GM12878 (cell line): ENCODE measurements at regions not wholly inside any gene's neighbourhood (a gene's known extent, or its start where the extent isn't known, plus 50 kb on each side); places are given as distances from the start of the nearest gene placed in this dataset.

Experiments
- ATAC-seq: fragments of 200-7000 bp; cut with Tn5 transposase; 3 replicates; pipeline ENCODE4 v1.9.1; 2020; ENCODE audit warnings: mild to moderate bottlenecking, moderate library complexity
- BruUV-seq: library from RNA; stranded (reverse); fragments of 400-500 nt; replicated peaks from 2 replicates; lab custom pipeline; 2021; lab: Mats Ljungman, UMichigan
- CTCF ChIA-PET: fragments of 300-600 bp; sonication (Branson Sonifier 250); formaldehyde crosslinking; extraction: SDS; loops from one replicate; lab custom pipeline; 2021; ENCODE audit warnings: inconsistent platforms; lab: Yijun Ruan, JAX
- POLR2A ChIA-PET: fragments of 350-600 bp; formaldehyde crosslinking; extraction: SDS; loops from one replicate; lab custom pipeline; 2021; ENCODE audit warnings: inconsistent platforms; lab: Charles Lee
- RAD21 ChIA-PET: fragments of 300-600 bp; sonication (Branson Sonifier 250); formaldehyde crosslinking; loops from one replicate; lab custom pipeline; 2023; ENCODE audit warnings: antibody characterized with exemption; ENCODE audit not compliant: unreplicated experiment; lab: Charles Lee
- SMC1A ChIA-PET: fragments of 300-600 bp; sonication (Branson Sonifier 250); formaldehyde crosslinking; loops from one replicate; lab custom pipeline; 2023; ENCODE audit not compliant: unreplicated experiment, uncharacterized antibody; lab: Charles Lee
- DNase-seq: peaks from one replicate; pipeline ENCODE4 v3.0.0-alpha.2; 2011; ENCODE audit warnings: low read depth, low spot score
- FAIRE-seq: peaks from 3 replicates; lab custom pipeline; 2011; peaks lifted over from hg19 to GRCh38; lab: Jason Lieb, UNC
- H2AFZ ChIP-seq: 2 replicates; pipeline ENCODE4 v1.6.0; 2011; ENCODE audit warnings: low read depth, low read length, control low read depth; ENCODE audit not compliant: control insufficient read depth
- H3K27ac ChIP-seq: 2 replicates; pipeline ENCODE4 v1.5.1; 2011; ENCODE audit warnings: control low read depth; ENCODE audit not compliant: control insufficient read depth, insufficient read depth
- H3K27me3 ChIP-seq, 2 experiments: replicated peaks in 1 of 2; 2 replicates each; pipeline versions ENCODE4 v1.6.0 to v1.6.1; 2011; ENCODE audit warnings: low read length in 1 of 2; ENCODE audit not compliant: control insufficient read depth in 2 of 2, insufficient read depth in 2 of 2
- H3K36me3 ChIP-seq, 2 experiments: 2 replicates each; pipeline ENCODE4 v1.5.1; 2011; ENCODE audit warnings: low read length in 1 of 2; ENCODE audit not compliant: control insufficient read depth in 2 of 2, insufficient read depth in 2 of 2
- H3K4me1 ChIP-seq: 2 replicates; pipeline ENCODE4 v1.6.1; 2011; ENCODE audit warnings: mild to moderate bottlenecking, low read length, moderate library complexity, mixed read lengths; ENCODE audit not compliant: control insufficient read depth, insufficient read depth
- H3K4me2 ChIP-seq: 2 replicates; pipeline ENCODE4 v1.6.0; 2011; ENCODE audit warnings: control low read depth; ENCODE audit not compliant: control insufficient read depth, insufficient read depth
- H3K4me3 ChIP-seq: fragments of 200-600 bp; sonication (generic); 2 replicates; pipeline ENCODE4 v1.5.1; 2016
- H3K79me2 ChIP-seq: 2 replicates; pipeline ENCODE4 v1.6.0; 2011; ENCODE audit warnings: low read length; ENCODE audit not compliant: control insufficient read depth, insufficient read depth
- H3K9ac ChIP-seq: 2 replicates; pipeline ENCODE4 v1.8.0; 2011; ENCODE audit warnings: low read length, control low read depth, mixed read lengths; ENCODE audit not compliant: control insufficient read depth, insufficient read depth
- H3K9me3 ChIP-seq: replicated peaks from 3 replicates; pipeline ENCODE4 v1.5.1; 2011; ENCODE audit warnings: mild to moderate bottlenecking, low read length; ENCODE audit not compliant: control insufficient read depth, insufficient read depth
- H4K20me1 ChIP-seq: 2 replicates; pipeline ENCODE4 v1.6.0; 2011; ENCODE audit not compliant: control insufficient read depth, insufficient read depth
- BHLHE40 ChIP-seq, 2 experiments: fragments of 450-650 bp in 1 of 2; IDR thresholded peaks; 2 replicates each; pipeline ENCODE4 v1.6.1; 2011 to 2017; ENCODE audit warnings: low read depth in 2 of 2, borderline replicate concordance in 1 of 2, improper control_type of control experiment in 1 of 2, low read length in 1 of 2, mild to moderate bottlenecking in 1 of 2
- CREM ChIP-seq: IDR thresholded peaks from 2 replicates; pipeline ENCODE4 v1.6.1; 2014; ENCODE audit warnings: antibody characterized with exemption, low read depth
- ESRRA ChIP-seq: IDR thresholded peaks from 2 replicates; pipeline ENCODE4 v1.6.1; 2012; ENCODE audit warnings: mild to moderate bottlenecking, low read length, improper control_type of control experiment
- JUNB ChIP-seq: IDR thresholded peaks from 2 replicates; pipeline ENCODE4 v1.6.1; 2016; ENCODE audit warnings: antibody characterized with exemption, mild to moderate bottlenecking
- NFYA ChIP-seq: IDR thresholded peaks from 2 replicates; pipeline ENCODE4 v1.6.1; 2011; ENCODE audit warnings: low read depth, mild to moderate bottlenecking, low read length, improper control_type of control experiment, borderline replicate concordance
- NRF1 ChIP-seq: conservative IDR thresholded peaks from 2 replicates; pipeline ENCODE4 v1.6.1; 2011; ENCODE audit warnings: mild to moderate bottlenecking, low read depth, low read length, improper control_type of control experiment
- PAX5 ChIP-seq: IDR thresholded peaks from 2 replicates; pipeline ENCODE4 v1.6.1; 2011; ENCODE audit warnings: low read depth, low read length, borderline replicate concordance
- PML ChIP-seq: IDR thresholded peaks from 2 replicates; pipeline ENCODE4 v1.6.1; 2012; ENCODE audit warnings: low read length, inconsistent platforms
- POLR2A ChIP-seq: IDR thresholded peaks from 2 replicates; pipeline ENCODE4 v1.6.1; 2011; ENCODE audit warnings: low read depth, mild to moderate bottlenecking, low read length
- TCF12 ChIP-seq: IDR thresholded peaks from 2 replicates; pipeline ENCODE4 v1.6.1; 2011; ENCODE audit warnings: low read depth, mild to moderate bottlenecking, low read length
- WRNIP1 ChIP-seq: IDR thresholded peaks from 2 replicates; pipeline ENCODE4 v1.6.1; 2011; ENCODE audit warnings: low read depth, low read length, improper control_type of control experiment, borderline replicate concordance
- ZNF217 ChIP-seq: fragments of 450-650 bp; IDR thresholded peaks from 2 replicates; pipeline ENCODE4 v1.6.1; 2017; ENCODE audit warnings: antibody characterized with exemption, mild to moderate bottlenecking
- ZNF622 ChIP-seq: fragments of 450-650 bp; IDR thresholded peaks from 2 replicates; pipeline ENCODE4 v1.6.1; 2017; ENCODE audit warnings: mild to moderate bottlenecking, inconsistent platforms
- WGBS: methylation state at CpG from one replicate; pipeline ENCODE4 v1.1.6; 2016; ENCODE audit warnings: low lambda C conversion rate; ENCODE audit not compliant: insufficient replicate concordance, insufficient coverage; ENCODE audit errors: missing lambda C conversion rate; 5-methylcytosine and 5-hydroxymethylcytosine counted together
- in situ Hi-C: fragments of 300-500 bp; cut with MboI; formaldehyde crosslinking; loops from 9 replicates; pipeline ENCODE4 v1.14.3; 2018; ENCODE audit warnings: mixed read lengths
- intact Hi-C: fragments of 100-400 bp; cut with micrococcal nuclease; formaldehyde crosslinking; loops from one replicate; pipeline ENCODE4 v1.14.2; 2022; ENCODE audit not compliant: unreplicated experiment
- TF ChIP-seq, protein P1 (sequence below): fragments of 450-650 bp; IDR thresholded peaks from 2 replicates; pipeline ENCODE4 v1.6.1; 2017; ENCODE audit warnings: borderline replicate concordance
- TF ChIP-seq, protein P2 (sequence below): fragments of 450-650 bp; IDR thresholded peaks from 2 replicates; pipeline ENCODE4 v1.6.1; 2016; ENCODE audit warnings: mild to moderate bottlenecking
- TF ChIP-seq, protein P3 (sequence below): IDR thresholded peaks from 2 replicates; pipeline ENCODE4 v1.6.1; 2012; ENCODE audit warnings: low read depth, low read length, improper control_type of control experiment

DNA sequence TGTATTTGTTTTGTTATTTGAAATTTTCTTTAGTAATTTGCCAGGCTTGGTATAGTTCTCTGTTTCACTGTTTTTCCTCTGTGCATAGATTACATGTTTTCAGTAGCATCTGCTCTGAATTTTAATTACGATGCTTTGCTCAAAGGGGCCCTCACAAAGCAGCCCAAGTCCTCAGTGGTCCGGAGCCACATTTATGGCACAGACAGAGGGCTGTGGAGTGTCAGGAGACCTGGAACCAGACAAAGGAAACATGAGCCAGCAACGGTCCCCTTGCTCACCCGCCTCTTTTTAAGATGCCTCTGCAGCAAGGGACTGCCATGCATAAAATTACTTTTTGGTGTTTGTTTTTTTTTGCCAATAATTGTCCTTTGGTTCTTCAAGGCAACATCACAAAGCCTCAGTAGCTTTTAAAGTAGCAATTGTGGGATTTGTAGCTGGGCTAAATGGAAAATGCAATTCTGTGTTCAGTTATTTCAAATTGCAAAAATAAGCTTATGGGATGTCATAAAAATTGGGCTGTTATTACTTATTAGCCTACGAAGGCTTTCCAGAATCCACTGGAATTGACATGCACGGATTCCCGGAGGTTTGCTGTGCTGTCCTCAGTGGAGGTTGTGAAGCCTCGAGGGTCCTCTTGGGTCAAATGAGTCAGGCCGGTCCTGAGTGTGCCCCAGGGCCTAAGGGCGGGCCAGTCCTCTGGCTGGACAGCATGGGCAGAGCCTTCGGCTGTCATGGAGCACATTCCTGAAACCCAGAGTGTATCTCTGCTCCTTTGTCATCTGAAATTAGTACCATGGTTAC, 422.8 kb downstream of the GLRX3 start:
- Histone ChIP-seq H2AFZ (no peak overlapping the region), H4K20me1 (no peaks in the 10 kb centered on the region), H3K4me1 (no peaks in the 10 kb centered on the region), H3K4me3 (no peak overlapping the region), H3K79me2 (no peaks in the 10 kb centered on the region), H3K4me2 (no peak overlapping the region), H3K27ac (no peak overlapping the region), H3K36me3 (no peaks in the 10 kb centered on the region), H3K9ac (no peak overlapping the region), H3K27me3 (no peaks in the 10 kb centered on the region), H3K9me3 (no peaks in the 10 kb centered on the region)
- in situ Hi-C loops (no loop called here), intact Hi-C loops (no loop called here)
- ChIA-PET CTCF (no interaction called here), POLR2A (no interaction called here), RAD21 (no interaction called here), SMC1A (no interaction called here)
- WGBS, result 18% methylated on average over 11 of the region's 11 CpGs
- FAIRE-seq (no peak), DNase-seq (no peak), ATAC-seq (no peak)
- BruUV-seq, result no TSS peak
- TF ChIP-seq WRNIP1 (no peak), ESRRA (no peak), ZNF622 (no peak), JUNB (no peak), PAX5 (no peak), POLR2A (no peak), ZNF217 (no peak)
- TF ChIP-seq, protein P1, sequence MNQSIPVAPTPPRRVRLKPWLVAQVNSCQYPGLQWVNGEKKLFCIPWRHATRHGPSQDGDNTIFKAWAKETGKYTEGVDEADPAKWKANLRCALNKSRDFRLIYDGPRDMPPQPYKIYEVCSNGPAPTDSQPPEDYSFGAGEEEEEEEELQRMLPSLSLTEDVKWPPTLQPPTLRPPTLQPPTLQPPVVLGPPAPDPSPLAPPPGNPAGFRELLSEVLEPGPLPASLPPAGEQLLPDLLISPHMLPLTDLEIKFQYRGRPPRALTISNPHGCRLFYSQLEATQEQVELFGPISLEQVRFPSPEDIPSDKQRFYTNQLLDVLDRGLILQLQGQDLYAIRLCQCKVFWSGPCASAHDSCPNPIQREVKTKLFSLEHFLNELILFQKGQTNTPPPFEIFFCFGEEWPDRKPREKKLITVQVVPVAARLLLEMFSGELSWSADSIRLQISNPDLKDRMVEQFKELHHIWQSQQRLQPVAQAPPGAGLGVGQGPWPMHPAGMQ, result no peak

- intact Hi-C loops, result no loop called here
- Histone ChIP-seq H3K79me2 (no peaks in the 10 kb centered on the region), H3K9ac (no peak overlapping the region), H3K36me3 (no peaks in the 10 kb centered on the region), H3K27me3 (no peaks in the 10 kb centered on the region), H4K20me1 (no peaks in the 10 kb centered on the region), H3K9me3 (no peaks in the 10 kb centered on the region), H2AFZ (no peak overlapping the region), H3K27ac (no peak overlapping the region), H3K4me2 (no peak overlapping the region), H3K4me1 (no peaks in the 10 kb centered on the region), H3K4me3 (no peak overlapping the region)
- BruUV-seq, result no TSS peak
- ChIA-PET POLR2A (no interaction called here), SMC1A (no interaction called here), RAD21 (no interaction called here), CTCF (no interaction called here)
- in situ Hi-C loops, result no loop called here
- 4% methylated on average over 6 of the region's 6 CpGs for WGBS
- FAIRE-seq (no peak), DNase-seq (no peak), ATAC-seq (no peak)
- TF ChIP-seq, protein P2, sequence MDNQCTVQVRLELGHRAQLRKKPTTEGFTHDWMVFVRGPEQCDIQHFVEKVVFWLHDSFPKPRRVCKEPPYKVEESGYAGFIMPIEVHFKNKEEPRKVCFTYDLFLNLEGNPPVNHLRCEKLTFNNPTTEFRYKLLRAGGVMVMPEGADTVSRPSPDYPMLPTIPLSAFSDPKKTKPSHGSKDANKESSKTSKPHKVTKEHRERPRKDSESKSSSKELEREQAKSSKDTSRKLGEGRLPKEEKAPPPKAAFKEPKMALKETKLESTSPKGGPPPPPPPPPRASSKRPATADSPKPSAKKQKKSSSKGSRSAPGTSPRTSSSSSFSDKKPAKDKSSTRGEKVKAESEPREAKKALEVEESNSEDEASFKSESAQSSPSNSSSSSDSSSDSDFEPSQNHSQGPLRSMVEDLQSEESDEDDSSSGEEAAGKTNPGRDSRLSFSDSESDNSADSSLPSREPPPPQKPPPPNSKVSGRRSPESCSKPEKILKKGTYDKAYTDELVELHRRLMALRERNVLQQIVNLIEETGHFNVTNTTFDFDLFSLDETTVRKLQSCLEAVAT, result no peak
- TF ChIP-seq, protein P3, sequence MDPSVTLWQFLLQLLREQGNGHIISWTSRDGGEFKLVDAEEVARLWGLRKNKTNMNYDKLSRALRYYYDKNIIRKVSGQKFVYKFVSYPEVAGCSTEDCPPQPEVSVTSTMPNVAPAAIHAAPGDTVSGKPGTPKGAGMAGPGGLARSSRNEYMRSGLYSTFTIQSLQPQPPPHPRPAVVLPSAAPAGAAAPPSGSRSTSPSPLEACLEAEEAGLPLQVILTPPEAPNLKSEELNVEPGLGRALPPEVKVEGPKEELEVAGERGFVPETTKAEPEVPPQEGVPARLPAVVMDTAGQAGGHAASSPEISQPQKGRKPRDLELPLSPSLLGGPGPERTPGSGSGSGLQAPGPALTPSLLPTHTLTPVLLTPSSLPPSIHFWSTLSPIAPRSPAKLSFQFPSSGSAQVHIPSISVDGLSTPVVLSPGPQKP, result no peak
- TF ChIP-seq TCF12 (no peak), PML (no peak), BHLHE40 (IDR thresholded peaks at IDR 0.05; ENCODE audit: borderline replicate concordance in 1 of 2, low read depth in 2 of 2, low read length in 1 of 2) (no peak), NRF1 (no peak), CREM (no peak), NFYA (no peak), JUNB (no peak)
Measured at GRCh38 chr10:130559547-130559880, 423.3 kb downstream of the GLRX3 start.
